ENCODE measurements at regions not wholly inside any gene's neighbourhood (a gene's known extent, or its start where the extent isn't known, plus 50 kb on each side); places are given as distances from the start of the nearest gene placed in this dataset.

GRCh38 chr4:138300616-138301015 is 58.5 kb upstream of the SLC7A11 start:
- DNase-seq, result no peak
- H3K4me3 ChIP-seq, result no peak overlapping the region
- H3K4me1 ChIP-seq (ENCODE audit: insufficient read depth), result no peaks in the 10 kb centered on the region
- no peak overlapping the region for H3K27ac ChIP-seq
- TF ChIP-seq EP300 (IDR thresholded peaks at IDR 0.05) (no peak), CTCF (IDR thresholded peaks at IDR 0.05) (no peak), POLR2A (IDR thresholded peaks at IDR 0.05) (no peak)
- H3K36me3 ChIP-seq, result no peaks in the 10 kb centered on the region
- intact Hi-C loops (cut with DNase I), result no loop called here
- H3K27me3 ChIP-seq, result no peaks in the 10 kb centered on the region
- no peaks in the 10 kb centered on the region for H3K9me3 ChIP-seq

- DNase-seq, result no peak
- intact Hi-C loops (cut with DNase I), result no loop called here
- TF ChIP-seq EP300 (IDR thresholded peaks at IDR 0.05), result no peak
- no peak for TF ChIP-seq CTCF (IDR thresholded peaks at IDR 0.05)
- Histone ChIP-seq H3K27ac (no peak overlapping the region), H3K4me3 (no peak overlapping the region), H3K36me3 (no peaks in the 10 kb centered on the region), H3K27me3 (no peaks in the 10 kb centered on the region), H3K9me3 (no peaks in the 10 kb centered on the region), H3K4me1 (ENCODE audit: insufficient read depth) (no peaks in the 10 kb centered on the region)
- 94 to 96% (median 95%) methylated on average over 5 of the region's 5 CpGs for WGBS, 3 donors
Measured at GRCh38 chr4:138299881-138300280, 57.7 kb upstream of the SLC7A11 start.

GRCh38 chr4:138298866-138299265 is 56.7 kb upstream of the SLC7A11 start:
- no peak for TF ChIP-seq CTCF (IDR thresholded peaks at IDR 0.05)
- no peak for TF ChIP-seq EP300 (IDR thresholded peaks at IDR 0.05)
- TF ChIP-seq POLR2A (IDR thresholded peaks at IDR 0.05), result no peak
- Histone ChIP-seq H3K36me3 (no peaks in the 10 kb centered on the region), H3K4me1 (ENCODE audit: insufficient read depth) (no peaks in the 10 kb centered on the region), H3K4me3 (no peak overlapping the region), H3K9me3 (no peaks in the 10 kb centered on the region), H3K27ac (no peak overlapping the region), H3K27me3 (no peaks in the 10 kb centered on the region)
- intact Hi-C loops (cut with DNase I), result no loop called here
- no peak for DNase-seq
- 82 to 89% (median 88%) methylated on average over 1 of the region's 1 CpG for WGBS, 3 donors

GRCh38 chr4:138298431-138298830 is 56.3 kb upstream of the SLC7A11 start:
- 92 to 100% (median 95%) methylated on average over 1 of the region's 1 CpG for WGBS, 3 donors
- Histone ChIP-seq H3K4me3 (no peak overlapping the region), H3K9me3 (no peaks in the 10 kb centered on the region), H3K36me3 (no peaks in the 10 kb centered on the region), H3K4me1 (ENCODE audit: insufficient read depth) (no peaks in the 10 kb centered on the region), H3K27me3 (no peaks in the 10 kb centered on the region), H3K27ac (no peak overlapping the region)
- intact Hi-C loops (cut with DNase I), result no loop called here
- DNase-seq, result no peak
- TF ChIP-seq POLR2A (IDR thresholded peaks at IDR 0.05), result no peak
- TF ChIP-seq CTCF (IDR thresholded peaks at IDR 0.05), result no peak
- TF ChIP-seq EP300 (IDR thresholded peaks at IDR 0.05), result no peak
